GM12875 (cell line): ENCODE measurements at regions not wholly inside any gene's neighbourhood (a gene's known extent, or its start where the extent isn't known, plus 50 kb on each side); places are given as distances from the start of the nearest gene placed in this dataset.
"Not testable (repeated sequence)": the region's sequence is repeated elsewhere in the genome, so short reads cannot be mapped to it uniquely, and the experiment has no call there.

ENCODE experiments used
- H3K4me3 ChIP-seq: one replicate; pipeline ENCODE4 v1.5.1; 2011; ENCODE audit warnings: low read depth, low read length, control low read depth
- CTCF ChIP-seq: IDR thresholded peaks from 2 replicates; pipeline ENCODE4 v1.5.1; 2011; ENCODE audit warnings: low read depth, mild to moderate bottlenecking, control low read depth, inconsistent platforms, low read length, moderate library complexity, borderline replicate concordance; ENCODE audit not compliant: insufficient read depth

DNA sequence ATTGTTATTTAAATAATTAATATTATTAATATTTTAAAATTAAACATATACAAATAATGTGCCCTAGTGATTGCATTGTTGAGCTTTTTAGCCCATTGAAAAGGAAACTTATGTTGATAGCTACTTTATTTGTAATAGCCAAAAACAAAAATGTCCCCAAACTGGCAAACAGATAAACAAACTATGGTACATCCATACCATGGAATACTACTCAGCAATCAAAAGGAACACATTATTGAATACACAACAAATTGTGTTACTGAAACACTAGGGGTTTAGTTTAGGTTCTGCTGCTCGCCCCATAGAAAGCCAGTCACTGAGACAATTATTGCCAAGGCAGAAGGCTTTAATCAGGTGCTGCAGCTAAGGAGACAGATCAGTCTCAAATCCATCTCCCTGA is 239.7 kb upstream of the KITLG start:
- H3K4me3 ChIP-seq = no peak overlapping the region
- TF ChIP-seq CTCF = no peak

DNA sequence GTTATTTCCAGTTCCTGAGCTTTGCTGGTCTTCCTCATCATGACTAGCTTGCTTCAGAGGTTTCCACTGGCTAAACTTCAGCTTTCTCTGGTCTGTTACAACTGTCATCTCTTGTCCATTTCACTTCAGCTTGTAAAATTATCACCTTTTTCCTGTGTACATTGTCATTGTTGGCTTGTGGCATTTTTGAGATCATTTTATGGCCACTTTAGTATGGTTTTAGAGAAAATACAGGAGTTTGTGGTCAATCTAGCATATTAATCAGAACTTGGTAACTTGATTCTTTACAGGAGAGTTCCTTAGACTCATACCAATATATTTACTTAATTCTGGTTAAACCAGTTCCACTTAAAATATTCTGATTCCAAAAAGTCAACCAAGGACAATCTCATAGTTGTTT is 235.9 kb upstream of the KITLG start:
- no peak for TF ChIP-seq CTCF

GRCh38 chr12:88814779-88815178 is 234.5 kb upstream of the KITLG start:
- TF ChIP-seq CTCF = no peak
- no peak overlapping the region for H3K4me3 ChIP-seq

More for the DNA sequence above, 235.9 kb upstream of the KITLG start:
- no peak overlapping the region for H3K4me3 ChIP-seq

DNA sequence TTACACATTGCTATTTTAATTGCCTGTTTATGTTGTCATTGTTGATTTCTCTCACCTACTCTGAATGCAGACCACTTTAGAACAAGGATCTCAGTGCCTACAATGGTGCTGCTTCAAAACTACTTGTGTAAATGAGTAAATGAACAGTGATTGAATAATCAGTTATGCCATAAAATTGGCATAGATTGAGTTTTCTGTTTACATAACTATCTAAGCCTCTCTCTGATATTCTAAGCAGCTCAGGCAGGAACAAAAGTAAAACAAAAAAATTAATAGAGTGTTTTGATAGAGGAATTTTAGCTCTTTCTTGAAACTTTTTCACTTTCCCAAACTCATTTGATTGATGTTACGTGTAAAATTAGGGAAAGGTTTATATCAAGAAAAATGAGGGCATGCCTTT is 232.3 kb upstream of the KITLG start:
- H3K4me3 ChIP-seq = no peak overlapping the region
- TF ChIP-seq CTCF = no peak

DNA sequence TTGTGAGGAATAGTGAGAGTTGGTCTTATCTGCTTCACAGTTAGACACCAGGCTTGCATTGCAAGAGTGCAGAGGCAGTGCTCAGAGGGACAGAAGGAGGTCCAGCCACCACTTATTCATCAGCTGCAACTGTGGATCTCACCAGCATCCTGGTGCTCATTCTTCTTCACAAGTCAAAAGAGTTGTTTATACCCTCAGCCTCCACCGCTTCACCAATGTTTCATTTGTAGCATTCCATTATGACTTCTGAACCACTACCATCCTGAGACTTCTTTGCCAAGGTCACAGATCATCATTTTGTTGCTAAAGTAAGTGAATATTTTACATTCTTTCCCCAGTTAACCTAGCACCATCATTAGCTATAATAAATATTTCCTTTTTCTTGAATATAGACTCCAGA is 230.5 kb upstream of the KITLG start:
- no peak overlapping the region for H3K4me3 ChIP-seq
- TF ChIP-seq CTCF = no peak

DNA sequence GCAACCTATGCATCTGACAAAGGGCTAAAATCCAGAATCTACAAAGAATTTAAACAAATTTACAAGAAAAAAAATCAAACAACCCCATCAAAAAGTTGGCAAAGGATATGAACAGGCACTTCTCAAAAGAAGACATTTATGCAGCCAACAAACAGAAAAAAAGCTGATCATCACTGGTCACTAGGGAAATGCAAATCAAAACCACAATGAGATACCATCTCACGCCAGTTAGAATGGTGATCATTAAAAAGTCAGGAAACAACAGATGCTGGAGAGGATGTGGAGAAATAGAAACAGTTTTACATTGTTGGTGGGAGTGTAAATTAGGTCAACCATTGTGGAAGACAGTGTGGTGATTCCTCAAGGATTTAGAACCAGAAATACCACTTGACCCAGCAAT is 229.6 kb upstream of the KITLG start:
- H3K4me3 ChIP-seq = not testable (repeated sequence)

DNA sequence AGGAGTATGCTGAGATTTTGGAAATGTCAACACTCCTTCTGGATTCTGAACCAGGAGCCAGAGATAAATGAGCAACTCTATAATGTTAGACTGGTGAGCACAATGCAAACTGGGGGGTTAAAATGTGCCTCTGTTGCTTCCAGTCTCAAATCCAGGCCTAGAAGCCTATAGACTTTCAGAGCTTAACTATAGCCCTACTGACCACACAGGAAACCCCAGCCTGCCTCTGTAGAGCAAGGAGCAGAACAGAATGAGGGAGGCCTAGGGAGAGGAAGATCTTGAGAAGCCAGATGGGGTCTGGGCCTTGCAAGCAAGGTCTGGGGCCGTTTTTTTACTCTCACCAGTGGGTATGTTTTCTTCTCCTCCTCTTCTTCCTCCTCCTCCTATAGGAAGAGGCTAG is 225.4 kb upstream of the KITLG start:
- no peak overlapping the region for H3K4me3 ChIP-seq
- no peak for TF ChIP-seq CTCF

DNA sequence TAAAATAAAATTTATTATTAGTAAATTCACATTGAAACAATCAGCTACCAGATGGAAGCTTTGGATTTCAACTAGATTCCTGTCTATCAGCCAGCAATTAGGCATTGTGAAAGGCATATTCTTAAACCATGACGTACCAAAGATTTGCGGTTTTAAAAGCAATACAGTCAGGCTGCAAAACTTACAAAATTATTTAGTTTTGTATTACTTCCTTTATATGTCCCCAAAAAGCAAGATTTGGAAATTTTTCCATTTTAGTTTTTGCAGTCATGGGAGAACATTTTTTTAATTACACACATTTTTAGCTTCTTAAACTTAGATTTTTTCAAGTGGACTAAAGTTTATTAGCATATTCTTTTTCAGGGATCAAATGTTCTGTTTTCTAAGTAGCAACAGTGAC is 225.0 kb upstream of the KITLG start:
- H3K4me3 ChIP-seq = no peak overlapping the region
- no peak for TF ChIP-seq CTCF
